ENCODE measurements at regions not wholly inside any gene's neighbourhood (a gene's known extent, or its start where the extent isn't known, plus 50 kb on each side); places are given as distances from the start of the nearest gene placed in this dataset.
"Not testable (repeated sequence)": the region's sequence is repeated elsewhere in the genome, so short reads cannot be mapped to it uniquely, and the experiment has no call there.

- H3K4me1 Mint-ChIP-seq: no peaks in the 10 kb centered on the region
- DNase-seq: no peak
- H3K9me3 Mint-ChIP-seq: peaks cover 13% of the 10 kb centered on the region
- H3K27ac Mint-ChIP-seq: no peak overlapping the region
- no peaks in the 10 kb centered on the region for H3K36me3 Mint-ChIP-seq (ENCODE audit: low read depth)
- no peak overlapping the region for H3K4me3 Mint-ChIP-seq
- TF ChIP-seq CTCF (IDR thresholded peaks at IDR 0.05): no peak
- peaks cover 7% of the 10 kb centered on the region for H3K27me3 Mint-ChIP-seq (ENCODE audit: low read depth, poor library complexity)
Measured at GRCh38 chr11:81207421-81208054, 1526.1 kb downstream of the FAM181B start.

- Mint-ChIP-seq H3K9me3 (peaks cover 17% of the 10 kb centered on the region), H3K4me1 (no peaks in the 10 kb centered on the region), H3K4me3 (no peak overlapping the region), H3K27ac (no peak overlapping the region), H3K27me3 (ENCODE audit: low read depth, poor library complexity) (peaks cover 3% of the 10 kb centered on the region), H3K36me3 (ENCODE audit: low read depth) (no peaks in the 10 kb centered on the region)
- no peak for DNase-seq
- TF ChIP-seq CTCF (IDR thresholded peaks at IDR 0.05): no peak
Measured at GRCh38 chr11:81203876-81204275, 1529.8 kb downstream of the FAM181B start.

GRCh38 chr11:81197396-81197795 is 1536.3 kb downstream of the FAM181B start:
- no peaks in the 10 kb centered on the region for H3K4me1 Mint-ChIP-seq
- peaks cover 9% of the 10 kb centered on the region for H3K27me3 Mint-ChIP-seq (ENCODE audit: low read depth, poor library complexity)
- DNase-seq: no peak
- H3K4me3 Mint-ChIP-seq: no peak overlapping the region
- H3K9me3 Mint-ChIP-seq: peaks cover 38% of the 10 kb centered on the region
- no peak overlapping the region for H3K27ac Mint-ChIP-seq
- no peak for TF ChIP-seq CTCF (IDR thresholded peaks at IDR 0.05)
- no peaks in the 10 kb centered on the region for H3K36me3 Mint-ChIP-seq (ENCODE audit: low read depth)

- no peak for DNase-seq
- peaks cover 19% of the 10 kb centered on the region for H3K9me3 Mint-ChIP-seq
- no peaks in the 10 kb centered on the region for H3K4me1 Mint-ChIP-seq
- H3K27me3 Mint-ChIP-seq (ENCODE audit: low read depth, poor library complexity): peaks cover 6% of the 10 kb centered on the region
- no peak overlapping the region for H3K4me3 Mint-ChIP-seq
- H3K27ac Mint-ChIP-seq: no peak overlapping the region
- no peak for TF ChIP-seq CTCF (IDR thresholded peaks at IDR 0.05)
- H3K36me3 Mint-ChIP-seq (ENCODE audit: low read depth): no peaks in the 10 kb centered on the region
Measured at GRCh38 chr11:81192516-81192915, 1541.1 kb downstream of the FAM181B start.

GRCh38 chr11:81190546-81190945 is 1543.1 kb downstream of the FAM181B start:
- no peaks in the 10 kb centered on the region for H3K36me3 Mint-ChIP-seq (ENCODE audit: low read depth)
- no peak for TF ChIP-seq CTCF (IDR thresholded peaks at IDR 0.05)
- H3K9me3 Mint-ChIP-seq: peaks cover 20% of the 10 kb centered on the region
- no peak overlapping the region for H3K4me3 Mint-ChIP-seq
- H3K4me1 Mint-ChIP-seq: no peaks in the 10 kb centered on the region
- no peak overlapping the region for H3K27ac Mint-ChIP-seq
- H3K27me3 Mint-ChIP-seq (ENCODE audit: low read depth, poor library complexity): peaks cover 7% of the 10 kb centered on the region
- DNase-seq: no peak

GRCh38 chr11:81187033-81187432 is 1546.6 kb downstream of the FAM181B start:
- not testable (repeated sequence) for H3K27ac Mint-ChIP-seq; H3K4me1 Mint-ChIP-seq; H3K27me3 Mint-ChIP-seq (ENCODE audit: low read depth, poor library complexity); DNase-seq; H3K4me3 Mint-ChIP-seq; H3K36me3 Mint-ChIP-seq (ENCODE audit: low read depth)
- peaks cover 20% of the 10 kb centered on the region for H3K9me3 Mint-ChIP-seq

All from nephron progenitor cell (in vitro differentiated cells).